ENCODE measurements at regions not wholly inside any gene's neighbourhood (a gene's known extent, or its start where the extent isn't known, plus 50 kb on each side); places are given as distances from the start of the nearest gene placed in this dataset. TPM values are rescaled to one million over a fixed set of nuclear protein-coding genes. Genes with fewer than 3 reads are reported as not detected.

GRCh38 chr9:96021551-96022444, 146.3 kb downstream of the ERCC6L2 start:
- Histone ChIP-seq H3K36me3 (no peaks in the 10 kb centered on the region), H3K4me1 (peaks cover 17 to 19% of the 10 kb centered on the region in 2 donors), H3K9me3 (no peaks in the 10 kb centered on the region), H3K4me3 (replicated peaks in 1 of 3) (peak overlapping the region; percentile 29 to 64 (median 62)), H3K27ac (peak overlapping the region; percentile 55 to 91 (median 61)), H3K27me3 (no peaks in the 10 kb centered on the region)
- 1 to 2% methylated on average over 15 to 31 of the region's 75 CpGs for WGBS, 2 donors
- TF ChIP-seq, protein P1, sequence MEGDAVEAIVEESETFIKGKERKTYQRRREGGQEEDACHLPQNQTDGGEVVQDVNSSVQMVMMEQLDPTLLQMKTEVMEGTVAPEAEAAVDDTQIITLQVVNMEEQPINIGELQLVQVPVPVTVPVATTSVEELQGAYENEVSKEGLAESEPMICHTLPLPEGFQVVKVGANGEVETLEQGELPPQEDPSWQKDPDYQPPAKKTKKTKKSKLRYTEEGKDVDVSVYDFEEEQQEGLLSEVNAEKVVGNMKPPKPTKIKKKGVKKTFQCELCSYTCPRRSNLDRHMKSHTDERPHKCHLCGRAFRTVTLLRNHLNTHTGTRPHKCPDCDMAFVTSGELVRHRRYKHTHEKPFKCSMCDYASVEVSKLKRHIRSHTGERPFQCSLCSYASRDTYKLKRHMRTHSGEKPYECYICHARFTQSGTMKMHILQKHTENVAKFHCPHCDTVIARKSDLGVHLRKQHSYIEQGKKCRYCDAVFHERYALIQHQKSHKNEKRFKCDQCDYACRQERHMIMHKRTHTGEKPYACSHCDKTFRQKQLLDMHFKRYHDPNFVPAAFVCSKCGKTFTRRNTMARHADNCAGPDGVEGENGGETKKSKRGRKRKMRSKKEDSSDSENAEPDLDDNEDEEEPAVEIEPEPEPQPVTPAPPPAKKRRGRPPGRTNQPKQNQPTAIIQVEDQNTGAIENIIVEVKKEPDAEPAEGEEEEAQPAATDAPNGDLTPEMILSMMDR (IDR thresholded peaks at IDR 0.05): no peak
- peak in 1 of 2 donors; percentile 4 for TF ChIP-seq POLR2A (IDR thresholded peaks at IDR 0.05)
- intact Hi-C loops (cut with DNase I): no loop called here
- peak; percentile 30 to 40 for DNase-seq

DNA sequence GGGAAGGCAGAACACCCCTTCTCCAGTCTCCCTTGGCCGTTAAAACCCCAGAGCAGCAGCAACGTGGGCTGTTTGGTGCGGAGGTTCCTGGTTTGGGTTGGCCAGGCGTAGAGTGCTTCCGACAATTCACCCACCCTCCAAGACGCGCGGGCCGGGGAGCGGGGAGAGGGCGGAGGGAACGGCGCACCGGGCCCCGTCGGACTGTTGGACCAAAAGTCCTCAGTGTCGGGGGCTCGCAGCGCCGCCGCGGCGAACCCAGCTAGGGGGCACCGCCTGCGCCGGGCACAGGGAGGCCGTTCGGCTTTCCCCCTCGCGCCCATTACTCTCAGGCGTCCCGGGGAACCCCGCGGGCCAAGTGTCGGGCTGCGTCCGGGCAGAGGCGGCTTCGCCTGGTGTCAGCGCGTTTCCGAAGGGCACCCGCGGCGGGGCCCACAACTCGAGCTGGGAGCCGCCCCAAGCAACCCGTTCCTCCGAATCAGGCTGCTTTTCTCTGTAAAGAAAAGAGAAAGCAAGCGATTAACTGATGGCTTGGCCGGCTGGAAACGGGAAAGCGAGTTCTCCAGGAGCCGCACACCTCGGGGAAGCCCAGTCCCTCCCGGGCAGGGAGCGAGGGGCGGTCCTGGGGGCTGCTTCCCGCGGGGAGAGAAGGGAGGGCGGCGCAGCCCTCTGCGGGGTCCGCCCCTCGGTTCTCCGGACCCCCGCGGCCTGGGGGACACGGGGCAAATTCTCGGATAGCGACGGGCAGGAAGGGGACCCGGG, 145.5 kb downstream of the ERCC6L2 start:
- H3K4me3 ChIP-seq (replicated peaks in 1 of 3): peak overlapping the region; percentile 29 to 64 (median 62)
- peak in 1 of 2 donors; percentile 47 for TF ChIP-seq POLR2A (IDR thresholded peaks at IDR 0.05)
- TF ChIP-seq, protein P1 (IDR thresholded peaks at IDR 0.05): peak in 1 of 6 experiments; percentile 8
- 0 to 2% methylated on average over 12 to 32 of the region's 73 CpGs for WGBS, 2 donors
- peaks cover 17 to 18% of the 10 kb centered on the region in 2 donors for H3K4me1 ChIP-seq
- intact Hi-C loops (cut with DNase I): no loop called here
- H3K9me3 ChIP-seq: no peaks in the 10 kb centered on the region
- no peaks in the 10 kb centered on the region for H3K27me3 ChIP-seq
- peak overlapping the region; percentile 55 to 91 (median 61) for H3K27ac ChIP-seq
- no peaks in the 10 kb centered on the region for H3K36me3 ChIP-seq
- peak; percentile 48 to 52 for DNase-seq

- intact Hi-C loops (cut with DNase I): no loop called here
- H3K4me1 ChIP-seq: peaks cover 17 to 18% of the 10 kb centered on the region in 2 donors
- peak overlapping the region in 2 of 3 donors; percentile 62 to 64 for H3K4me3 ChIP-seq (replicated peaks in 1 of 3)
- no peak for TF ChIP-seq POLR2A (IDR thresholded peaks at IDR 0.05)
- TF ChIP-seq, protein P1 (IDR thresholded peaks at IDR 0.05): no peak
- 55 to 61% methylated on average over 13 of the region's 13 CpGs for whole genome bisulfite sequencing, 2 donors
- H3K9me3 ChIP-seq: no peaks in the 10 kb centered on the region
- DNase-seq: no peak
- peak overlapping the region in 2 of 3 donors; percentile 61 to 91 for H3K27ac ChIP-seq
- no peaks in the 10 kb centered on the region for H3K27me3 ChIP-seq
- H3K36me3 ChIP-seq: no peaks in the 10 kb centered on the region
Observed at GRCh38 chr9:96020300-96020791, 144.9 kb downstream of the ERCC6L2 start.

Small RNA genes in the stretch of these regions (small RNA-seq; reads per million reads assigned to genes)
- not detected for gene RF00019
